VCaP (cell line): ENCODE measurements at regions not wholly inside any gene's neighbourhood (a gene's known extent, or its start where the extent isn't known, plus 50 kb on each side); places are given as distances from the start of the nearest gene placed in this dataset.

Experiments used
- H3K27ac ChIP-seq: fragments of 450-650 bp; 2 replicates; pipeline ENCODE4 v1.5.1; 2017
- CTCF ChIP-seq: fragments of 450-650 bp; conservative IDR thresholded peaks from 2 replicates; pipeline ENCODE4 v1.5.1; 2017; ENCODE audit warnings: mild to moderate bottlenecking, moderate library complexity

- H3K27ac ChIP-seq, result no peak overlapping the region
- no peak for TF ChIP-seq CTCF
These were observed 172.0 kb upstream of the B3GALT2 start for GRCh38 chr1:193358419-193358818.

- no peak overlapping the region for H3K27ac ChIP-seq
- no peak for TF ChIP-seq CTCF
These were observed 169.8 kb upstream of the B3GALT2 start for GRCh38 chr1:193356249-193356648.

GRCh38 chr1:193355626-193356025 lies 169.2 kb upstream of the B3GALT2 start:
- H3K27ac ChIP-seq, result peak overlapping the region; percentile 26; the same call in 1 of the 2 replicates
- TF ChIP-seq CTCF, result no peak

- peak overlapping the region; percentile 26; the same call in 1 of the 2 replicates for H3K27ac ChIP-seq
- TF ChIP-seq CTCF, result no peak
These were observed 168.8 kb upstream of the B3GALT2 start for GRCh38 chr1:193355178-193355577.

- TF ChIP-seq CTCF, result no peak
- H3K27ac ChIP-seq, result no peak overlapping the region
These were observed 162.5 kb upstream of the B3GALT2 start for GRCh38 chr1:193348769-193349535.

GRCh38 chr1:193348091-193348768 lies 161.8 kb upstream of the B3GALT2 start:
- no peak for TF ChIP-seq CTCF
- no peak overlapping the region for H3K27ac ChIP-seq

- no peak overlapping the region for H3K27ac ChIP-seq
- TF ChIP-seq CTCF, result no peak
These were observed 159.7 kb upstream of the B3GALT2 start for GRCh38 chr1:193346085-193346484.
